ENCODE measurements at regions not wholly inside any gene's neighbourhood (a gene's known extent, or its start where the extent isn't known, plus 50 kb on each side); places are given as distances from the start of the nearest gene placed in this dataset.
"Not testable (repeated sequence)": the region's sequence is repeated elsewhere in the genome, so short reads cannot be mapped to it uniquely, and the experiment has no call there.

DNA sequence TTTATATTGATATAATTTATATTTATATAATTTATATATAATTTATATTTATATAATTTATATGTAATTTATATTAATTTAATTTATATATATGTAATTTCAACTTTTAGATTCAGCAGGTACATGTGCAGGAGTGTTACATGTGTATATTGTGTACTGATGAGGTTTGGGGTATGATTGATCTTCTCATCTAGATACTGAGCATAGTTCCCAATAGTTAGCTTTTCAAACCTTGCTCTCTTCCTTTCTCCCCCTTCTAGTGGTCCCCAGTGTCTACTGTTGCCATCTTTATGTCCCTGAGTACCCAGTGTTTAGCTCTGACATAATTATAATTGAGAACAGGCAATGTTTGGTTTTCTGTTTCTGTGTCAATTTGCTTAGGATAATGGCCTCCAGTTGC is 1335.3 kb upstream of the CDH2 start:
- no peak for DNase-seq (ENCODE audit: low read depth)

DNA sequence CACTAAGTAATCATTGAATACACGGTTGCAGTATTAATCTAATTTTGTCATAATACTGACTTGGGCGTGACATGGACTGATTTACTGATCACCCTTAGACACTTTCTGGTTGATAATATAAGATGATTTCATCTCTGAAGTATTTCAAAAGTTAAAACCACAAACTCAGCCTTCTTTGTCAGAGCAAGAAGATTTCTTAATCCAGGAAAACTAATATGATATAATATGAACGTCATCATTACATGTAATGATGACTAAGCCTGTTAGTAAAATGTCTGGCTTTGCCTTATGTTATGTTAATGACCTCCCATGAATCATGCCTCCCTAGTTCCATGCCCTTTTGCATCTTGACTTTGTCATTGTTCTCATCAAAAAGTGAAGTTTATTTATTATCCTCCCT is 1325.0 kb upstream of the CDH2 start:
- DNase-seq (ENCODE audit: low read depth), result peak; percentile 43

DNA sequence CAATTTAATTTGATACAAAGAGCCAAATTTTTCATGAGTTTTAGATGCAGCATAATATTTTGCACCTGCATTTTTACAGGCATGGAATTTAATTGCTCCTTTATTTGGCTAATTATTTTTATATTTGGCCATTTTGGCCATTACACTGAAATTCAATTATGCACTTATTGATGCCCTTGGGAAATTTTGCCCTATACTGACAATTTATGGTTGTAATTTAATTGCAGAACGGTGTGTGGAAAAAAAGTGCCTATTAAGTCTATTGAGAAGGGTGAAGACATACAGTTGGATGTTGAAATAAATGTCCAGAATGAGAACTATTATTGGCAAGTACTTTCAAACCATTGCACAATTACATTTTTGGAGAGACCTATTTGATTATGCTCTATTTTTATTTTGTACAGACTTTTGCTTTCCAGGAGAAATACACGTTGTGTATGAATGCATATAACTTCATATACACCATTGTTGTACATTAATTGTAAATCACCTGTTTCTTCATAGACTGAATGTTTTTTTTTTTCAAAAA is 1319.3 kb upstream of the CDH2 start:
- no peak for DNase-seq (ENCODE audit: low read depth)

DNA sequence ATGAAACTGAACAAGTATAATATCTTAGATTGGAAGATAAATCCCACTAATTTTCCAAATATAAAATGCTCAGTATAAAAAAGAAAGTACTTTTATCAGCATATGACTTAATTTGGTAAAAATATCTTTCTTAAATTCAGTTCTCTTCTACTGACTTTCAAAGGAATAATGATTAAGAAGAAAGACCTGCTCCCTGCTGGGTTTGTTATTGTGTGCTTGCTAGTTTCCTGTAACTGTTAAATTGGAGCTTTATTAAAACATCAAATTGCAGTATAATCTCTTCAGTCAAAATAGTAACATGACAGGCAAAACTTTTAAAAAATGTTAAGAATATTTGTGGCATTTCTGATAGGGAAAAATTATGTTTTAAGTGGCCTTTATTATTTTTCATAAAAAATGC is 1317.4 kb upstream of the CDH2 start:
- DNase-seq (ENCODE audit: low read depth), result no peak

DNA sequence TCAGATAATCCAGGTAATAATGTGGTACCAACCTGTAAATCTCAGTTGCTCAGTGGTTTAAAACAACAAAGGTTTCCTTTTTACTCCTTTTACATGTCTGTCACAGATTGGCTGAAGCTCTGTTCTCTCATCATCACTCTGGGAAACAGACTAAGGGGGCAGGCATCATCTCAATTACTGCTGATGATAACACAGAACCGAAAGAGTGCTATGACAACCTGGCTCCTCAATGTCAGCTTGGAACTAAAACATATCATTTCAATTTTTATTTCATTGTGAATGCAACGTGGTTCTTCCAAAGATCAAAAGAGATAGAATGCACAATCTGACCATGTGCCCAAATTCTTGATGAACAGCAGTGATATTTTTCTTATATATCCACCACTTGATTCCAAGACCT is 1315.0 kb upstream of the CDH2 start:
- DNase-seq (ENCODE audit: low read depth), result no peak

DNA sequence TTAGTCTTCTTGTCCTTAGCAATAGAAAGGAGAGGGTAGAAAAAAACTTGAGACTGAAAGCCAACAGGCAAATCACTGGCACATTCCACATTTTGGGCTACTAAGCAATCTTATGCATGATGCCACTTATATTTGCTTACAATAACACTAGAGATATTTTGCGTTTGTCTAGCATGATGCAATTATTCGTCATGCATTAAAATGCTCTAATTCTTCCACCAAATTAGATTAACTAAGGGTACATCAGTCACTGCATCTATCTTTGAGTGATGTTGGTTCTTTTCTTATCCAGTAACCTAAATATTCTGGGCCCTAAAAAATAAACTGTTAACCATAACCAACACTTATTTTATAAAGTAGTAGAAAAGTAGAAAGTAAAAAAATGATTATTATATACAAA is 1311.7 kb upstream of the CDH2 start:
- DNase-seq (ENCODE audit: low read depth), result no peak

DNA sequence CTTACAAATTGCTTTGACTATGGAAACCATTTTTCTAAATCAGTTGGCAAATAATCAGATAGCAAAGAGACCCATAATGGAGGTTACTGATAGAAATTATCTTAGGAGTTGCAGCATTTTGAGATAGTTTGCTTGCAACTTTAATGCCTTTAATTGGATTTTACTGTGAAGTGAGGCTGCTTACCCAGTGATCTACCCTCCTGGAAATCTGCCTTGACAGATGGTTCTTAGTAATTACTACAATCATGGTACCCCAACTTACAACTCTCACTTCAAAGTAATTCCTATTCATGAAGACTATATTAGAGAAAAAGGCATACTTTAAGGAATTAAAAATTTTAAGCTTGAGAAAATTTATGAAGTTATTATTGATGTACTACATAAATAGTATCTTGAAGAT is 1288.6 kb upstream of the CDH2 start:
- no peak for DNase-seq (ENCODE audit: low read depth)

DNA sequence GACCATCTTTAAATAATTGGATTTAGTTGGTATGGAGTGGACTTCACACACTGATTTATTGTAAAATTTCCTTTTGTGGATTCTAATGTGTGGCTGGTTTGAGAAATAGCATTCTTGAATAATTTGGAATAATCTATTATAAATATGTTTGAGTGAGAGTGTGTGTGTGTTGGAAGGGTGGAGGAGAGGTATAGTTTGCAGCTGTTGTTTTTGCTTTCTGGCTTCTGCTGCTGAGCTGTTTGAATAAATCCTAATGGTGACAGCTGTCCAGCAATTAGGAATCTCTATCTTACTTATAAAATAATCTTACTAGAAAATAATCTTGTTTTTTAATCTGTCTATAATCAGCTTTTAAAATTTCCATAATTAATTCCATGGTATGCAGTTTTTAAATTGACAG is 1283.0 kb upstream of the CDH2 start:
- DNase-seq (ENCODE audit: low read depth), result no peak

DNA sequence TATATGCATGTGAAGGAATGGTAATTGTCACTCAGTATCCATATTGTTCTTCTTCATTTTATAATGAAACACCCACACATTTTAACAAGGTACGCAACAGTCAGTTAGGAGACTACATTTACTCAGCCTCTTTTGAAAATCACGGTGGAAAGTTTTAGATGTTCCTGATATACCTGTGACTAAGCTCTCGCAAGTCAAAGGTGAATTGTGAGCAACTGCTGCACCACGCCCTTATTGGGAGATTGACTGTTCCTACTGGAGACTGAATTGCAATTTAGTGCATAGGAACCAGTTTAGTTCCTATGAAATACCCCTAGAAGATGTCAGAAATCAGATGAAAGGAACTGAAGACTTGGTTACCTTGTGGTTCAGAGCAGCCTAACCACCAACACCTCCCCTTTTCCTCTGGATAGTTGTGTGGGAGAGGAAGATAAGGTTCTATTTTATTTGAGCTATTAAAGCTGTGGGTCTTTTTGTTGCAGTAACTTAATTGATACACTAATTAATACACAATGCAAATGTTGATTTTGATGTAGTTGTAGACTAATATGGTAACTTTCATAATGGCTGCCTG is 1280.5 kb upstream of the CDH2 start:
- no peak for DNase-seq (ENCODE audit: low read depth)

DNA sequence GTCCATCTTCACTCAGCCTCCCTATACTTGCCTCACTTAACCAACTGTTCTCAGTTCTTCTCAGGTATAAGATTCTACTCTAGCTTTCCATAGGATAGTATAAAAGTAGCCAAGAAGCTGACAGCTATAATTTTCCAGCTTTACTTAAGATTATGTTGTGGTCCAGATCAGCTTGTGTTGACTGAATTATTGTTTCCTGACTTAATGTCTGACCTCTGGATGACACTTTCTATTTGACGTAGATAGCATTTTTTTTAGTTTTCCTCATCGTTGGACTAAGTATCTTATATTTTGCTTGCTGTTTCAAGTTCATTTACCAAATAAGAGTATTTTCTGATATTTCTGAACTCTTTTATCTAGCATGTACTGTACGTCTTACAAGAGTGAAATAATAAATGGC is 1272.5 kb upstream of the CDH2 start:
- peak; percentile 4 for DNase-seq (ENCODE audit: low read depth)

DNA sequence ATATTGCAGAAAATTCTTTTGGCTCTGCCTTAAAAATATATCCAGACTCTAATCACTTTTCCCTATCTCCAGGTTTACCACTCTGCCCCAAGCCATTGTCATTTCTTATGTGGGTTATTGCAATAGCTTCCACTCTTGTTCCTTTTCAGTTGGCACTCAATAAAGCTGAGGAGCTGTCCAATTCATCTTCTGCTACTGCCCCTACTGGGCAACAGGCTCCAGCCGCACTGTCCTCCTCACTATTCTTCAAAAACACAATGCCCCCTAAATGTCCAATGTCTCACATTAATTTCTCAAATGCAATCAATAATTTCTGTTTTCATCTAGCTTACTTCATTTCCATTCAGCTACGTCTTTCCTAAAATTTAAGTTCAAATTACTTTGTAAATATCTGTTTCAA is 1262.5 kb upstream of the CDH2 start:
- no peak for DNase-seq (ENCODE audit: low read depth)

DNA sequence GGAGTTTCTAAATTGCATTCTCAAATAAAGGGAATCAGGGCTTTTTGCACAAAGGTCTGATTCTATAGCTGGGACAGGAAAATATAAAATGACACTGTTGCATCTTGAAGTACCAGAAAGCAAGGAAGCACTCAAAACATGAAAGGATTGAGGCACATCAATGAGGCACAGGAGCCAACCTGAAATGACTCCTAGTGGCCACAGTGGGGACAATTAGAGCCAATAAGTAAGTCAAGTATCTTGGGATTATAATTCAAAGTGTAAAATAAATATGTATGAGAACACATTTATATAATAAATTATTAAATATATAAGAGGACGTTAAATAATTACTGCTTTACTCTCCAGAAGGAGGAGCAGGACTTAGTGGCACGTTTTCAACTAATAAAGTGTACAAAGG is 1259.5 kb upstream of the CDH2 start:
- no peak for DNase-seq (ENCODE audit: low read depth)

DNA sequence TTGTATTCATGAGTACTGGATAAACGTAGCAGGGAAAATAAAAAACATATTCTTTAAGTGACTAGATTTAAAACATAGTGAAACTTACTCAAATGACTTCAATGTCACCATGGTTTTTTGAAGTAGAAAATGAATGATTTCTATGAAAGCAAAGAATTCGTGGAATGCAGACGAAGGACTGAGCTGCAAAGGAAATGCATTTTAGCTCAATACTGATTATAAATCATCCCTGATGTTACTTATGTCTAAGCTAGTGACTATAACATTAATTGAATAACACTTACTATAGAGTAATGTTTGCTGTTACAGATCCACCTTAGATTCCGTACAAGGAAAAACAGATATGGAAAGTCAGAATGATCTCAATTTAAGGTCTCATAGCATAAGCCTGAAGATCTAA is 1257.7 kb upstream of the CDH2 start:
- DNase-seq (ENCODE audit: low read depth), result no peak

DNA sequence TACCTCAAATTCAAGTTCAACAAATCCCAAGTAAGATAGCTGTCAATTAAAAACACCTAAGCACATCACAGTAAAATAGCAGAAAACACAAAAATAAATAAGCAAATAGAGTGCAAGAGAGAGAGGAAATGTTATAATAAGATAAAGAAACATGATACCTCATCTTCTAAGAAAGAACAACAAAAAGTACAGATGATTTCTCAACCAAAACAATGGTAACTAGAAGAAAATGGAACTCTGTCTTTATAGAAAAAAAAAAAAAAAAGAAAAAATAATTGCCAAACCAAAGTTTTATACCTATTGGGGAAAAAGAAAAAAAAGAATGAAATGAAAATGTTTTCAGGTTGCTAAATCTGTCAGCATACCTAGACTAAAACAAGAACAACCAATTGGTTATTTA is 1253.5 kb upstream of the CDH2 start:
- no peak for DNase-seq (ENCODE audit: low read depth)

DNA sequence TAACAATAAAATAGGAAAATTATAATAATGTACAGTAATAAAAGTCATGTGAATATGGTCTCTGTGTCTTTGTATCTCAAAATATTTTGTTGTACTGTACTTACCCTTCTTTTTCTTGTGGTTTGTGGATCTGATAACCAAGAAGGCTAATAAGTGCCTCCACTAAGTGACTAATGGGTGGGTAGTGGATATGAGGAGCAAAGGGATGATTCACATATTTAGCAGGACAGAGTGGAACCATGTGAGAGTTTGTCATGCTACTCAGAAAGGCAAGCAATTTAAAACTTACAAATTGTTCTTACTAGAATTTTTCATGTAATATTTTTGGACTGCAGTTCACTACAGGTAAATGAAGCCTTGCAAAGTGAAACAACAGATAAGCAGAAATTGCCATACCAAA is 1241.2 kb upstream of the CDH2 start:
- DNase-seq (ENCODE audit: low read depth), result peak; percentile 63

DNA sequence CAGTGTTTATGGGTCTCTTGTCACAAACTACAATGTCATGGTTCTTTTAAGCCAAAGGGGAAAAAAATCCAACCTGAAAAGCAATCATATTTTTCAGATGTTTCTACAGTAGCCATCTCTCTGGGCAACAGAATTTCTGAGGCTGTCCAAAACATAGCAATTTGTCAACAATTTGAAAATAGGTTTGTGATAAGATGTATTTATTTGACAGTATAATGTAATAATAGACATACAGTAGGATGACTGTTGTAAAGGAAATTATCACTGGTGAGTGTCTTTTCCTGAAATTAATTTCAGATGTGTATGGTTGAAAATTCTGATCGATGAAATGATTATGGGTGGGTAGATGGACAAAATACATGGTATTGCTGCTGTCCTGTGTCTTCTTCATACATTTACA is 1230.1 kb upstream of the CDH2 start:
- DNase-seq (ENCODE audit: low read depth), result no peak

DNA sequence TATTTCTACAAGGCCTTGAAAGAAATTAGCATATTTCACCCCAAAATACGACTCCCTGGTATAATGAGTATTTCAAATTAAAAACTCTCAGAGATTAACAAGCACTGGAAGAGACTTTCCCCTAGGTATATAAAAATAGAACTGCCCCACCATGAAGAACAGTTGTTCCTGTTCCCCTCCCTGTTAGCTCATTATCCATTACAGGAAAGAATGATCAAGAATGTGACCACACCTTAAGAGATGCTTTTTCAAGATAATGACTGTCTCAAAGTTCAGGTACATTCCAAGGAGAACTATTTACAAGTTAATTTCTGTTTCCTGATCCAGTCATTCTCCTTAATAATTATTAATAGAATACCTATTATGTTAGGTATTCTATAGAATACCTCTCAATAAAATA is 1220.6 kb upstream of the CDH2 start:
- no peak for DNase-seq (ENCODE audit: low read depth)

DNA sequence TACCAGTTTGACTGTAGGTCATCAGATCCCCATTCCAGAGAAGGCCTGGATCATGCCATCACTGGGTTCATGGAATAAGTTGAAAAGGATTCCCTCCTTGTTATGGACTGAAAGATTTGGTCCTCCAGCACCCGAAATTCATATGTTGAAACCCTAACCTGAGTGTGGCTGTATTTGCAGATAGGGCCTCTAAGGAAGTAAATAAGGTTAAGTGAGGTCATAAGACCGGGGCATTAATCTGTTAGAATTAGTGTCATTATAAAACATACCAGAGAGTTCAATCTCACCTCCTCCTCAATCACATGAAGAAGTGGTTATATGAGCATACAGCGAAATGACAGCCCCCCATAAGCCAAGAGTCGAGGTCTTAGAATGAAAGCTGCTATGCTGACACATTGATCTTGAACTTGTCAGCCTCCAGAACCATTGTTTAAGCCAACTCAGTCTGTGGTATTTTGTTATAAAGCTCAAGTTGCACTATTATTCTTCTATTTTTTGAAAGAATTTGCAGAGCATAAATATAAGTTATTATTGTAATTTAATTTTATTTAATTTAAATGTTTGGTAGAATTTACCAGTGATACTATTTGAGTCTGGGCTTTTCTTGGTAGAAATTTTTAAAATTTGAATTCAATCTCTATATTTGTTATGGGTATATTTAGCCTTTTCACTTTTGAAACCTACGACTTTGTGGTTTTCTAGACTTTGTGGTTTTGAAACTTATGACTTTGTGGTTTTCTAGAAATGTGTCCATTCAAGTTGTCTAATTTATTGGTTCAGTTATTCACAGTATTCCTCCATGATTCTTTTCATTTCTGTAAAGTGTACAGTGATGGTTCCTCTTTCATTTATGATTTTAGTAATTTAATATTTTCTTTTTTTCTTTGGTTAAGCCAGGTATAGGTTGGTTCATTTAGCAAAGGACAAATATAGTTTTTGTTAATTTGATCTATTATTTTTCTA is 1206.7 kb upstream of the CDH2 start:
- no peak for DNase-seq (ENCODE audit: low read depth)

DNA sequence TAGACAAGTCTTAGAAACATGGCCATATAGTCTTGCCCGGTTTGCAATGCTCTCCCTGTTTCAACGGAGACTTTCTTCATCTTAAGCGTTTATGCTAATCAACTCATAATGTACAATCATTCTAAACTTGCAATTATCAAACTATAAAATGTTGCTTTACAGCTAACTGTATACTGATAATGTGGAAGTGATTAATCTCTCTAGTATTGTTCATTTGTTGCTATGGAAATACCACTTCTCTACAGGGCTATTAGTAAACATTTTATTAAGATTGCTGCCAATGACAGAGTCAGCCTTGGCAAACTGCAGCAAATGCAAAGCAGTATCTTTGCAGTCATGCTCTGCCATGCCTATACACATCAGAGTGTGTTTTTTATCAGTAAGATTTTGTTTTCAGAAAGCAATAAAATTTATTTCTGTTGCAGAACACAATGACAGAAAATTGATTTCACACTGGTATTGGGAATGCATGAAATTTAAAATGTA is 1201.8 kb upstream of the CDH2 start:
- no peak for DNase-seq (ENCODE audit: low read depth)

DNA sequence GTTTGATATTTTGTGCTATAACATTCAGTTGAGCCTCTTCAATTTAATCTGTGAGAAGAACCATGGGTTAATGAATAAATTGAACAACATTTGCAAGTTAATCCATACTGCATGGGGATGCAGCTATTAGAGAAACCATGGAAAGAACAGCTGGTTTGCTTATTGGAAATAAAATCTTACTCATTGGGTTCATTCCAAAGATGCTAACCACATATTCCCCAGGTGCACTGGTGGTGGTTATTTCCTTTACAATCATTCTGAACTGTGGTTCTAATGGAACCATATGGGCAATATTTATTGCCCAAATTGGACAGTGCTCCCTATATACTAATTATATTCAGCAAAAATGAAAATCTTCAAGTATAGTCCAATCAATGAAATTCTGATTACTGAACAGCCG is 1200.4 kb upstream of the CDH2 start:
- no peak for DNase-seq (ENCODE audit: low read depth)

DNA sequence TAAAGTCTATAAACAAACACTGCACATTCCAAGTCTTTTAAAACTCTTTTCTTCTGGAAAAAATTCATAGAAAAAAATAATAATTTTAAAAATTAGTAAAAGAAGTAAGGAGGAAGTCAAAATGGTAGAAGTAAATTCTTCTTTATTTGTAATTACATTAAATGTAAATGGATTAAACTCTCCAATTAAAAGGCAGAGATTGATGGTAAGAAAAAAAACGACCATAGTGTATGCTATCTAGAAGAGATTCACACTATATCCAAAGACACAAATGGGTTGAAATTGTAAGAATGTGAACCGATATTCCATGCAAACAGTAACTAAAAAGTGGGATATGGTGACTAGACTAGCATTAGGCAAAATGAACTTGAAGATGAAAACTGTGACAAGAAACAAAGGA is 1196.1 kb upstream of the CDH2 start:
- DNase-seq (ENCODE audit: low read depth), result no peak

DNA sequence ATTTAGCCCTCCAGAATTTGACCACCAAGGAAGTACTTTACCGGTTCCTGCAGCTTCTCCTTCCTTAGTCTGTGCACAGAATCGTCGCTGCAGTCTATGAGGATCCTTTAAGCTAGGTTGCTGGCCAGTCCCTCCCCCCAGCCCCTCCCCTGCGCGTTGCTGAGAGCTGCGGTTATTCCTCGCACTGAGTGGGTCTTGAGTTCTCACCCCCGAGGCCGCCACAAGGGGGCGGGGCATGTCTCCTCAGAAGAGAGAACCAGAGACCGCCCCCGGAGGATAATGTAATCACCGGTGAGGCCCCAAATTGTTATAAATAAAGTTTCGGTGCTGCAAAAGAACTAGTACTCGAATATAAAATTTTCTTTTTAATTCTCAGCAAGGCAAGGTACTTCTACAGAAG is 1184.9 kb upstream of the CDH2 start:
- no peak for DNase-seq (ENCODE audit: low read depth)

DNA sequence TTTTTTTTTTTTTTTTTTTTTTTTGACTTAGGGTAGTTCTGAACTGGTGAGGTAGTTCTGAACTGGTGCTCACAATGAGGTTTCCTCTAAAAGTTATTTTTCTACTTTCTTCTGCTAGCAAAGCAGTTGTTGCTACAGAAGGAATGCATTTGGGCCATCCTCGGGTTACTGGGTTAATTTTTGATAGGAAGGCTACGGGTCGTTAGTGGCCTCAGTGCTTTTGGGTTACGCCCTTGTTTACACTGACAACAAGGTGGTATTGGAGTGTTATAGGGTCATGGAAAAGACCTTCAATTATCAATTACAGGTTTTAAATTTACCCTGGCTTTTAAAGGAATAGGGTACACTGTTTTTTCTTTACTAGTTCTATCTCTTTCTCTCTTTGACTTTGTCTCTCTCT is 1183.7 kb upstream of the CDH2 start:
- not testable (repeated sequence) for DNase-seq (ENCODE audit: low read depth)
